Endothelial cell of umbilical vein (primary cell): ENCODE measurements at regions not wholly inside any gene's neighbourhood (a gene's known extent, or its start where the extent isn't known, plus 50 kb on each side); places are given as distances from the start of the nearest gene placed in this dataset.
A peak's percentile ranks its signal among the peaks of the same experiment; 100 is the strongest.
"Not testable (repeated sequence)": the region's sequence is repeated elsewhere in the genome, so short reads cannot be mapped to it uniquely, and the experiment has no call there.

Source experiments
- BruUV-seq: library from RNA; stranded (reverse); fragments of 400-500 nt; replicated peaks from 2 replicates; lab custom pipeline; 2021; lab: Mats Ljungman, UMichigan
- CTCF ChIA-PET: fragments of 300-600, 350-600 bp; sonication (Branson Sonifier 250); formaldehyde crosslinking; loops from one replicate; lab custom pipeline; 2021; ENCODE audit warnings: antibody characterized with exemption, inconsistent platforms; lab: Charles Lee
- POLR2A ChIA-PET: fragments of 300-600, 350-600 bp; sonication (Branson Sonifier 250); formaldehyde crosslinking; loops from one replicate; lab custom pipeline; 2021; ENCODE audit warnings: antibody characterized with exemption, inconsistent platforms; lab: Charles Lee
- DNase-seq: peaks from one replicate; pipeline ENCODE4 v3.0.0-alpha.2; 2011; ENCODE audit warnings: low read depth, low spot score
- FAIRE-seq: peaks from 2 replicates; lab custom pipeline; 2011; peaks lifted over from hg19 to GRCh38; lab: Jason Lieb, UNC
- H2AFZ ChIP-seq: 2 replicates; pipeline ENCODE4 v1.6.0; 2012; ENCODE audit warnings: low read depth, low read length, control low read depth, inconsistent platforms
- H3K27ac ChIP-seq: 2 replicates; pipeline ENCODE4 v1.5.1; 2011; ENCODE audit warnings: low read depth, mild to moderate bottlenecking, control low read depth, low read length, moderate library complexity; ENCODE audit not compliant: insufficient read depth
- H3K27me3 ChIP-seq, 2 experiments: 2 replicates each; pipeline versions ENCODE4 v1.6.0 to v1.6.1; 2011; ENCODE audit warnings: low read length in 2 of 2, mixed read lengths in 1 of 2; ENCODE audit not compliant: control insufficient read depth in 2 of 2, insufficient read depth in 2 of 2
- H3K36me3 ChIP-seq, 2 experiments: 2 replicates in 1 of 2; 3 replicates in 1 of 2; pipeline ENCODE4 v1.5.1; 2011; ENCODE audit warnings: low read length in 2 of 2, mild to moderate bottlenecking in 1 of 2, moderate library complexity in 1 of 2; ENCODE audit not compliant: control insufficient read depth in 2 of 2, insufficient read depth in 2 of 2; ENCODE audit errors: extremely low read depth in 1 of 2
- H3K4me1 ChIP-seq: 3 replicates; pipeline ENCODE4 v1.5.1; 2011; ENCODE audit warnings: mild to moderate bottlenecking, low read length; ENCODE audit not compliant: control insufficient read depth, insufficient read depth; ENCODE audit errors: extremely low read depth
- H3K4me2 ChIP-seq: 2 replicates; pipeline ENCODE4 v1.6.1; 2011; ENCODE audit warnings: low read length, control low read depth, mixed read lengths; ENCODE audit not compliant: insufficient read depth
- H3K4me3 ChIP-seq, 3 experiments: fragments of 200-600 bp in 1 of 3; sonication (generic), shearing (Covaris generic) in 1 of 3; replicated peaks in 1 of 3; 2 replicates each; pipeline ENCODE4 v1.5.1; 2011 to 2016; ENCODE audit warnings: control low read depth in 3 of 3, low read length in 3 of 3, mild to moderate bottlenecking in 2 of 3, inconsistent platforms in 1 of 3, low read depth in 1 of 3, moderate library complexity in 1 of 3; ENCODE audit not compliant: insufficient read depth in 1 of 3
- H3K79me2 ChIP-seq: 2 replicates; pipeline ENCODE4 v1.6.0; 2012; ENCODE audit warnings: low read length, inconsistent platforms; ENCODE audit not compliant: control insufficient read depth, insufficient read depth
- H3K9ac ChIP-seq: replicated peaks from 2 replicates; pipeline ENCODE3; 2011; ENCODE audit warnings: low read length, control low read depth; ENCODE audit not compliant: insufficient read depth; ENCODE audit errors: extremely low read depth
- H3K9me1 ChIP-seq: replicated peaks from 3 replicates; pipeline ENCODE4 v1.6.0; 2011; ENCODE audit warnings: mild to moderate bottlenecking, low read length; ENCODE audit not compliant: control insufficient read depth, insufficient read depth; ENCODE audit errors: extremely low read depth
- H3K9me3 ChIP-seq: replicated peaks from 2 replicates; pipeline ENCODE4 v1.5.1; 2012; ENCODE audit warnings: low read length, inconsistent platforms; ENCODE audit not compliant: control insufficient read depth, insufficient read depth
- H4K20me1 ChIP-seq: replicated peaks from 2 replicates; pipeline ENCODE3; 2011; ENCODE audit warnings: mild to moderate bottlenecking, low read length; ENCODE audit not compliant: control insufficient read depth, insufficient read depth; ENCODE audit errors: extremely low read depth
- EZH2 ChIP-seq: IDR thresholded peaks from 2 replicates; pipeline ENCODE4 v1.6.1; 2012; ENCODE audit warnings: borderline replicate concordance, low read depth, mild to moderate bottlenecking, moderate library complexity, low read length, inconsistent platforms; ENCODE audit not compliant: severe bottlenecking
- GATA2 ChIP-seq: IDR thresholded peaks from 2 replicates; pipeline ENCODE4 v1.7.0; 2011; ENCODE audit warnings: low read depth, mild to moderate bottlenecking, moderate library complexity, mixed read lengths, low read length; ENCODE audit not compliant: insufficient read length, insufficient read depth
- MAX ChIP-seq: IDR thresholded peaks from 2 replicates; pipeline ENCODE4 v1.6.1; 2011; ENCODE audit not compliant: insufficient read depth, insufficient read length
- POLR2A ChIP-seq: IDR thresholded peaks from 2 replicates; pipeline ENCODE4 v1.6.1; 2012; ENCODE audit warnings: low read depth, mild to moderate bottlenecking, control low read depth, low read length
- POLR2AphosphoS5 ChIP-seq: IDR thresholded peaks from 2 replicates; pipeline ENCODE4 v1.6.1; 2012; ENCODE audit warnings: low read depth, mild to moderate bottlenecking, control low read depth, low read length, moderate library complexity; ENCODE audit not compliant: insufficient read depth
- dilution Hi-C: fragments of 300-500 bp; cut with MboI; formaldehyde crosslinking; loops from one replicate; pipeline ENCODE4 v1.15.0; 2019; ENCODE audit warnings: low sequenced_read_pairs; ENCODE audit not compliant: extremely low pct_ligation_motif_present
- intact Hi-C: fragments of 100-400 bp; cut with micrococcal nuclease; formaldehyde crosslinking; loops from one replicate; pipeline ENCODE4 v1.10.0; 2022

- H3K79me2 ChIP-seq = no peaks in the 10 kb centered on the region
- no TSS peak for BruUV-seq
- no peak overlapping the region for H3K4me2 ChIP-seq
- H3K27me3 ChIP-seq = no peaks in the 10 kb centered on the region
- H4K20me1 ChIP-seq = no peaks in the 10 kb centered on the region
- H3K9me1 ChIP-seq = no peaks in the 10 kb centered on the region
- no peak overlapping the region for H3K4me3 ChIP-seq
- no peak overlapping the region for H3K9ac ChIP-seq
- H3K9me3 ChIP-seq = no peaks in the 10 kb centered on the region
- intact Hi-C loops = no loop called here
- H3K4me1 ChIP-seq = no peaks in the 10 kb centered on the region
- H3K36me3 ChIP-seq = no peaks in the 10 kb centered on the region
- FAIRE-seq (no peak), DNase-seq (no peak)
- no peak overlapping the region for H3K27ac ChIP-seq
- dilution Hi-C loops = no loop called here
- ChIA-PET POLR2A (no interaction called here), CTCF (no interaction called here)
- H2AFZ ChIP-seq = no peak overlapping the region
- TF ChIP-seq EZH2 (no peak), MAX (no peak), POLR2AphosphoS5 (no peak)
Observed at GRCh38 chrX:20680998-20681397, 414.3 kb upstream of the RPS6KA3 start.

DNA sequence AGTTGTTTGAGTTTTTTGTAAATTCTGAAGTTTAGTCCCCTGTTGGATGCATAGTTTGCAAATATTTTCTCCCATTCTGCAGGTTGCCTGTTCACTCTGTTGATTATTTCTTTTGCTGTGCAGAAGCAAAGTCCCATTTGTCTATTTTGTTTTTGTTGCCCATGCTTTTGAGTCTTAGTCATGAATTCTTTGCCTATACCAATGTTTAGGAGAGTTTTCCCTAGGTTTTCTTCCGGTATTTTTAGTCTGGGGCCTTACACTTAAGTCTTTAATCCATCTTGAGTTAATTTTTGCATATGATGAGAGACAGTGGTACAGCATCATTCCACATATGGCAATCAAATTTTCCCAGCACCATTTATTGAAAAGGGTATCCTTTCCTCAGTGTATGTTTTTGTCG, 405.8 kb upstream of the RPS6KA3 start:
- intact Hi-C loops (no loop called here), dilution Hi-C loops (no loop called here)
- Histone ChIP-seq H3K36me3 (no peaks in the 10 kb centered on the region), H3K9ac (no peak overlapping the region), H3K79me2 (no peaks in the 10 kb centered on the region), H3K4me2 (no peak overlapping the region), H3K9me1 (no peaks in the 10 kb centered on the region), H2AFZ (no peak overlapping the region), H3K27me3 (no peaks in the 10 kb centered on the region), H3K4me3 (no peak overlapping the region), H3K4me1 (no peaks in the 10 kb centered on the region), H4K20me1 (no peaks in the 10 kb centered on the region), H3K27ac (no peak overlapping the region), H3K9me3 (no peaks in the 10 kb centered on the region)
- DNase-seq (no peak), FAIRE-seq (peak; percentile 26)
- CTCF ChIA-PET = no interaction called here
- POLR2A ChIA-PET = no interaction called here
- BruUV-seq = no TSS peak
- no peak for TF ChIP-seq MAX
- TF ChIP-seq GATA2 = no peak
- no peak for TF ChIP-seq EZH2
- TF ChIP-seq POLR2A = no peak
- TF ChIP-seq POLR2AphosphoS5 = no peak

GRCh38 chrX:20671746-20672145, 405.0 kb upstream of the RPS6KA3 start:
- FAIRE-seq, H3K9me1 ChIP-seq, H3K36me3 ChIP-seq, H2AFZ ChIP-seq, BruUV-seq, DNase-seq, H3K4me1 ChIP-seq, H3K4me2 ChIP-seq, H3K9me3 ChIP-seq, H3K4me3 ChIP-seq, H4K20me1 ChIP-seq, H3K79me2 ChIP-seq, CTCF ChIA-PET, dilution Hi-C loops, POLR2A ChIA-PET, H3K27ac ChIP-seq, H3K27me3 ChIP-seq, H3K9ac ChIP-seq, intact Hi-C loops: not testable (repeated sequence)
